Choroid plexus epithelial cell (primary cell): ENCODE measurements at regions not wholly inside any gene's neighbourhood (a gene's known extent, or its start where the extent isn't known, plus 50 kb on each side); places are given as distances from the start of the nearest gene placed in this dataset.
A peak's percentile ranks its signal among the peaks of the same experiment; 100 is the strongest.

Source experiments
- DNase-seq: peaks from one replicate; pipeline ENCODE4 v3.0.0-alpha.2; 2010; ENCODE audit warnings: low read depth
- H3K4me3 ChIP-seq: 2 replicates; pipeline ENCODE4 v1.5.1; 2011; ENCODE audit warnings: low read depth, mild to moderate bottlenecking, control low read depth, low read length, moderate library complexity
- CTCF ChIP-seq: conservative IDR thresholded peaks from 2 replicates; pipeline ENCODE4 v1.5.1; 2011; ENCODE audit warnings: low read depth, mild to moderate bottlenecking, control low read depth, inconsistent platforms, low read length, moderate library complexity

DNA sequence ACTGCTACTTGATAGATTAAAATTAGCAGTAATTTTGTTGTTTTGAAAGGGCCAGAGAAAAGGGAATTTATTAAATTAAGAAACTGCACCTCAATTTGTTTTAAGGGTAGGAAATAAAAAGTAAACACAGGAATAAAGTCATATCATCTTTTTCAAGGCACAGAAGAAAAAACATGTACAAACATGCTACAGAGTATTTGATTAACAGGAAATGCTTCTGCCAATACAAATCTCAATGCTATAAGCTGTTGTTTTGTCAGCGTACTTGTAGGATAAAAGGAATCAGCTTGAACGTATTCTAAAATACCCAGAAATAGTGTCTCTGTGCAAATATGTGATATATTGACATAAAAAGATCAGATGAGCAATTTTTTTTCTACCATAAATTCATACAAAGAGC lies 474.0 kb upstream of the MGAT4C start:
- no peak for TF ChIP-seq CTCF
- H3K4me3 ChIP-seq: no peak overlapping the region
- DNase-seq: no peak

DNA sequence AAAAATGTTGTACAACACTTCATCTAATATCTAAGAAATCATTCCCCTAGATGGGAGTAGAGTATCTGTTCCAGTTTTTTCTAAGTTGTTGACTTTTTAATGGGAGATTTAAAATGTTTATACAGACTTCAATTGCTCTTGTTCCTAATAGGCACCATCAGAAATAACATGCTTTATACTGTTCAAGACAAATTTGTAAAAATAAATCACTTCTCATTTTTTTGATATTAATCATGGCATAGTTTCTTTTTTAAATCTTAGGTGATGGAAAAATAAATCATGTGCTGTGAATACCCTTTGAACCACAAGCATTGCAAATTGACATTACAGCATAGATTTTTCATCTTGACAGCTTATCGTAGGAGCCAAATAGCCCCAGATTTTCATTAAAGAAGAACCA lies 473.5 kb upstream of the MGAT4C start:
- H3K4me3 ChIP-seq: no peak overlapping the region
- TF ChIP-seq CTCF: no peak
- peak; percentile 22 for DNase-seq

- H3K4me3 ChIP-seq: no peak overlapping the region
- no peak for TF ChIP-seq CTCF
- peak; percentile 75 for DNase-seq
Measured at GRCh38 chr12:86727160-86727559, 471.0 kb upstream of the MGAT4C start.

DNA sequence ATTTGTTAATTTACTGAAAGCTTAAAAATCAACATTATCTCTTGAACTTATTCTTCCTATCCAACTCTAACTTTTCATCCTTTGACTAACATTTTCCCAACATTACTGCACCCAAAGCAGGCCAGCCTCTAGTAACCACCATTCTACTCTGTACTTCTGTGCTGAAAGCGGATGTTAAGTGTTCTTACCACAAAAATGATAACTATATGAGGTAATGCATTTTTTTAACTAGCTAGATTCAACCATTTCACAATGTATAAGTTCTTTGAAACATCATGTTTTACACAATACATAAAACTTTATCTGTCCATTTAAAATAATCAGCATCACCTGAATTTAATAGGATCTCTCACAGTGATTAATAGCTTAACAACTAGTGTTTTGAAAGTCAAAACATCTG lies 468.5 kb upstream of the MGAT4C start:
- H3K4me3 ChIP-seq: no peak overlapping the region
- peak; percentile 90 for DNase-seq
- no peak for TF ChIP-seq CTCF

DNA sequence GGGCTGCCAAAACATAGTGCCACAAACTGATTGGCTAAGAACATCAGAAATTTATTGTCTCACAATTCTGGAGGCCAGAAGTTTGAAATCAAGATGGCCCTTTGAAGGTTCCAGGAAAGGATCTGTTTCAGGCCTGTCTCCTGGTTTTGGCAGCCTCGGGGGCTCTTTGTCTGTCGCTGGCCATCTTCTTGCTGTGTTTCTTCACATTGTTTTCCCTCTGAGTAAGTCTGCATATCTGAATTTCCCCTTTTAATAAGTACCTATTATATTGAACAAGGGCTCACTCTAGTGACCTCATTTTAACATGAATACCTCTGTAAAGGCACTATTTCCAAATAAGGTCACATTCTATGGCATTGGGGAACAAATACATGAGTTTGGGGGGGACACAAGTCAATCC lies 467.1 kb upstream of the MGAT4C start:
- no peak overlapping the region for H3K4me3 ChIP-seq
- DNase-seq: peak; percentile 18
- no peak for TF ChIP-seq CTCF

- H3K4me3 ChIP-seq: no peak overlapping the region
- peak; percentile 25 for TF ChIP-seq CTCF
- peak; percentile 55 for DNase-seq
Measured at GRCh38 chr12:86721713-86722397, 465.7 kb upstream of the MGAT4C start.

GRCh38 chr12:86719381-86719780 lies 463.2 kb upstream of the MGAT4C start:
- peak; percentile 42 for DNase-seq
- H3K4me3 ChIP-seq: no peak overlapping the region
- no peak for TF ChIP-seq CTCF
